ENCODE measurements at regions not wholly inside any gene's neighbourhood (a gene's known extent, or its start where the extent isn't known, plus 50 kb on each side); places are given as distances from the start of the nearest gene placed in this dataset.

GRCh38 chr22:48315439-48316256 is 1512.0 kb downstream of the BRD1 start:
- POLR2A ChIA-PET, result no interaction called here
- no peaks in the 10 kb centered on the region for H3K36me3 ChIP-seq (ENCODE audit: control insufficient read depth, insufficient read depth, low read length)
- TF ChIP-seq CTCF (IDR thresholded peaks at IDR 0.05; ENCODE audit: insufficient read depth, low read depth, low read length), result no peak

GRCh38 chr22:48314073-48314472 is 1513.6 kb downstream of the BRD1 start:
- DNase-seq (ENCODE audit: low read depth), result no peak
- CTCF ChIA-PET, result no interaction called here
- POLR2A ChIA-PET, result no interaction called here

More at GRCh38 chr22:48315439-48316256, 1512.0 kb downstream of the BRD1 start:
- Histone ChIP-seq H3K27me3 (ENCODE audit: control insufficient read depth, insufficient read depth, low read length) (no peaks in the 10 kb centered on the region), H3K4me3 (ENCODE audit: low read depth, low read length) (no peak overlapping the region)
- no peak for DNase-seq (ENCODE audit: low read depth)
- CTCF ChIA-PET, result no interaction called here

GRCh38 chr22:48313175-48313830 is 1514.4 kb downstream of the BRD1 start:
- CTCF ChIA-PET, result no interaction called here
- POLR2A ChIA-PET, result no interaction called here
- no peaks in the 10 kb centered on the region for H3K27me3 ChIP-seq (ENCODE audit: control insufficient read depth, insufficient read depth, low read length)
- H3K36me3 ChIP-seq (ENCODE audit: control insufficient read depth, insufficient read depth, low read length), result no peaks in the 10 kb centered on the region
- no peak for DNase-seq (ENCODE audit: low read depth)
- H3K4me3 ChIP-seq (ENCODE audit: low read depth, low read length), result no peak overlapping the region
- TF ChIP-seq CTCF (IDR thresholded peaks at IDR 0.05; ENCODE audit: insufficient read depth, low read depth, low read length), result no peak

More at GRCh38 chr22:48314073-48314472, 1513.6 kb downstream of the BRD1 start:
- no peak overlapping the region for H3K4me3 ChIP-seq (ENCODE audit: low read depth, low read length)
- no peaks in the 10 kb centered on the region for H3K36me3 ChIP-seq (ENCODE audit: control insufficient read depth, insufficient read depth, low read length)
- no peak for TF ChIP-seq CTCF (IDR thresholded peaks at IDR 0.05; ENCODE audit: insufficient read depth, low read depth, low read length)
- no peaks in the 10 kb centered on the region for H3K27me3 ChIP-seq (ENCODE audit: control insufficient read depth, insufficient read depth, low read length)

GRCh38 chr22:48310740-48311139 is 1516.9 kb downstream of the BRD1 start:
- POLR2A ChIA-PET, result no interaction called here

More at GRCh38 chr22:48310740-48311139, 1516.9 kb downstream of the BRD1 start:
- H3K36me3 ChIP-seq (ENCODE audit: control insufficient read depth, insufficient read depth, low read length), result no peaks in the 10 kb centered on the region
- TF ChIP-seq CTCF (IDR thresholded peaks at IDR 0.05; ENCODE audit: insufficient read depth, low read depth, low read length), result no peak
- H3K4me3 ChIP-seq (ENCODE audit: low read depth, low read length), result no peak overlapping the region
- no peaks in the 10 kb centered on the region for H3K27me3 ChIP-seq (ENCODE audit: control insufficient read depth, insufficient read depth, low read length)
- DNase-seq (ENCODE audit: low read depth), result no peak
- CTCF ChIA-PET, result no interaction called here

Measured in BJ (cell line).